ENCODE measurements at regions not wholly inside any gene's neighbourhood (a gene's known extent, or its start where the extent isn't known, plus 50 kb on each side); places are given as distances from the start of the nearest gene placed in this dataset.

GRCh38 chr13:57470491-57470890 is 161.1 kb upstream of the PCDH17 start:
- Histone ChIP-seq H3K27ac (no peak overlapping the region), H3K36me3 (no peaks in the 10 kb centered on the region), H3K9me3 (no peaks in the 10 kb centered on the region), H3K4me1 (no peaks in the 10 kb centered on the region), H3K27me3 (no peaks in the 10 kb centered on the region), H3K4me3 (no peak overlapping the region)
- TF ChIP-seq POLR2AphosphoS5 (IDR thresholded peaks at IDR 0.05): no peak
- TF ChIP-seq, protein P1, sequence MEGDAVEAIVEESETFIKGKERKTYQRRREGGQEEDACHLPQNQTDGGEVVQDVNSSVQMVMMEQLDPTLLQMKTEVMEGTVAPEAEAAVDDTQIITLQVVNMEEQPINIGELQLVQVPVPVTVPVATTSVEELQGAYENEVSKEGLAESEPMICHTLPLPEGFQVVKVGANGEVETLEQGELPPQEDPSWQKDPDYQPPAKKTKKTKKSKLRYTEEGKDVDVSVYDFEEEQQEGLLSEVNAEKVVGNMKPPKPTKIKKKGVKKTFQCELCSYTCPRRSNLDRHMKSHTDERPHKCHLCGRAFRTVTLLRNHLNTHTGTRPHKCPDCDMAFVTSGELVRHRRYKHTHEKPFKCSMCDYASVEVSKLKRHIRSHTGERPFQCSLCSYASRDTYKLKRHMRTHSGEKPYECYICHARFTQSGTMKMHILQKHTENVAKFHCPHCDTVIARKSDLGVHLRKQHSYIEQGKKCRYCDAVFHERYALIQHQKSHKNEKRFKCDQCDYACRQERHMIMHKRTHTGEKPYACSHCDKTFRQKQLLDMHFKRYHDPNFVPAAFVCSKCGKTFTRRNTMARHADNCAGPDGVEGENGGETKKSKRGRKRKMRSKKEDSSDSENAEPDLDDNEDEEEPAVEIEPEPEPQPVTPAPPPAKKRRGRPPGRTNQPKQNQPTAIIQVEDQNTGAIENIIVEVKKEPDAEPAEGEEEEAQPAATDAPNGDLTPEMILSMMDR (IDR thresholded peaks at IDR 0.05): no peak
- TF ChIP-seq EP300 (IDR thresholded peaks at IDR 0.05): no peak
- TF ChIP-seq POLR2A (IDR thresholded peaks at IDR 0.05): no peak
- 89 to 100% methylated on average over 1 of the region's 1 CpG for WGBS, 2 donors
- DNase-seq (no peak), ATAC-seq (ENCODE audit: low FRiP score in 2 of 2) (no peak)

GRCh38 chr13:57491318-57491717 is 140.2 kb upstream of the PCDH17 start:
- no peaks in the 10 kb centered on the region for H3K4me1 ChIP-seq

GRCh38 chr13:57507752-57508463 is 123.6 kb upstream of the PCDH17 start:
- no peak overlapping the region for H3K27ac ChIP-seq
- TF ChIP-seq POLR2AphosphoS5 (IDR thresholded peaks at IDR 0.05) (no peak), EP300 (IDR thresholded peaks at IDR 0.05) (no peak), POLR2A (IDR thresholded peaks at IDR 0.05) (no peak)
- TF ChIP-seq, protein P1 (IDR thresholded peaks at IDR 0.05): no peak
- H3K9me3 ChIP-seq: no peaks in the 10 kb centered on the region
- H3K4me1 ChIP-seq: no peaks in the 10 kb centered on the region
- WGBS, 2 donors: 71 to 74% methylated on average over 3 of the region's 3 CpGs
- no peaks in the 10 kb centered on the region for H3K27me3 ChIP-seq
- DNase-seq: no peak
- ATAC-seq (ENCODE audit: low FRiP score in 2 of 2): no peak
- H3K36me3 ChIP-seq: no peaks in the 10 kb centered on the region
- no peak overlapping the region for H3K4me3 ChIP-seq

More at GRCh38 chr13:57491318-57491717, 140.2 kb upstream of the PCDH17 start:
- no peaks in the 10 kb centered on the region for H3K36me3 ChIP-seq
- no peak overlapping the region for H3K27ac ChIP-seq
- H3K4me3 ChIP-seq: no peak overlapping the region
- no peak for DNase-seq
- peaks cover 0 to 4% (median 0%) of the 10 kb centered on the region in 4 donors for H3K9me3 ChIP-seq
- no peak for ATAC-seq (ENCODE audit: low FRiP score in 2 of 2)
- TF ChIP-seq, protein P1 (IDR thresholded peaks at IDR 0.05): no peak
- TF ChIP-seq POLR2AphosphoS5 (IDR thresholded peaks at IDR 0.05) (no peak), POLR2A (IDR thresholded peaks at IDR 0.05) (no peak), EP300 (IDR thresholded peaks at IDR 0.05) (no peak)
- WGBS, 2 donors: 76 to 84% methylated on average over 1 of the region's 1 CpG
- peaks cover 0 to 2% (median 0%) of the 10 kb centered on the region in 4 donors for H3K27me3 ChIP-seq

DNA sequence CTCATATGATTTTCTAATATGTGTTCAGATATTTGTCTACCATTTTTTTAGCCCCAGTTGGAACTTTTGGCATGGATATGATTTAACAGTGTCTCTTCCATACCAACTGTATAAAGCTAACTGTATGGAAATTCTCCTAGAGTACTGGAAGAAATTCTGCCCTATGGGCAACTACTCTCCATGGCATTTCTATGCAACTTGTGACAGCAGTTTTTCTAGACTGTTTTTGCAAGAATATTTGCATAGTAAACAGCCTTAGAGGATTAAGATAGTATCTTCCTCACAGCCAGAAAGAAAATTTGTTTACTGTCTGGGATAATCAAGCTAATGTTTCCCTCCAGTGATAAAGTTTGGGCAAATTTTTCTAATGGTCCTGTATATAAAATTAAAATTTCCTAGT is 119.9 kb upstream of the PCDH17 start:
- H3K4me1 ChIP-seq: no peaks in the 10 kb centered on the region
- ATAC-seq (ENCODE audit: low FRiP score in 2 of 2) (no peak), DNase-seq (no peak)
- TF ChIP-seq, protein P1 (IDR thresholded peaks at IDR 0.05): no peak
- no peak for TF ChIP-seq POLR2A (IDR thresholded peaks at IDR 0.05)
- TF ChIP-seq POLR2AphosphoS5 (IDR thresholded peaks at IDR 0.05): no peak
- TF ChIP-seq EP300 (IDR thresholded peaks at IDR 0.05): no peak
- no peaks in the 10 kb centered on the region for H3K9me3 ChIP-seq
- no peaks in the 10 kb centered on the region for H3K36me3 ChIP-seq
- no peaks in the 10 kb centered on the region for H3K27me3 ChIP-seq
- no peak overlapping the region for H3K4me3 ChIP-seq
- H3K27ac ChIP-seq: no peak overlapping the region

All from upper lobe of left lung (tissue), 6 donors.